Effector memory CD4-positive, alpha-beta T cell (primary cell): ENCODE measurements at regions not wholly inside any gene's neighbourhood (a gene's known extent, or its start where the extent isn't known, plus 50 kb on each side); places are given as distances from the start of the nearest gene placed in this dataset.
"Not testable (repeated sequence)": the region's sequence is repeated elsewhere in the genome, so short reads cannot be mapped to it uniquely, and the experiment has no call there.

Experiments
- DNase-seq, 3 donors: peaks; one replicate each; pipeline ENCODE4 v3.0.0-alpha.2; 2020
- H3K27ac ChIP-seq: 2 replicates; pipeline ENCODE4 v1.7.0; 2013; ENCODE audit warnings: mild to moderate bottlenecking, low read length, moderate library complexity; ENCODE audit not compliant: insufficient read depth, poor library complexity, severe bottlenecking
- H3K27me3 ChIP-seq: replicated peaks from 2 replicates; pipeline ENCODE4 v1.7.0; 2013; ENCODE audit warnings: mild to moderate bottlenecking, low read length; ENCODE audit not compliant: insufficient read depth, control insufficient read depth, poor library complexity, severe bottlenecking
- H3K36me3 ChIP-seq: 2 replicates; pipeline ENCODE4 v1.7.0; 2013; ENCODE audit warnings: mild to moderate bottlenecking, low read length, moderate library complexity; ENCODE audit not compliant: control insufficient read depth, insufficient read depth
- H3K4me1 ChIP-seq: 2 replicates; pipeline ENCODE4 v1.7.0; 2013; ENCODE audit warnings: low read length, mild to moderate bottlenecking; ENCODE audit not compliant: control insufficient read depth, insufficient read depth, poor library complexity, severe bottlenecking
- H3K4me3 ChIP-seq: 2 replicates; pipeline ENCODE4 v1.7.0; 2013; ENCODE audit warnings: low read length, low read depth, mild to moderate bottlenecking; ENCODE audit not compliant: insufficient read depth, poor library complexity, severe bottlenecking
- H3K9me3 ChIP-seq: 2 replicates; pipeline ENCODE4 v1.7.0; 2013; ENCODE audit warnings: mild to moderate bottlenecking, low read length, moderate library complexity; ENCODE audit not compliant: control insufficient read depth

- H3K27me3 ChIP-seq: no peaks in the 10 kb centered on the region
- H3K4me3 ChIP-seq: no peak overlapping the region
- no peaks in the 10 kb centered on the region for H3K4me1 ChIP-seq
- no peaks in the 10 kb centered on the region for H3K36me3 ChIP-seq
- DNase-seq: no peak
- H3K9me3 ChIP-seq: no peaks in the 10 kb centered on the region
- H3K27ac ChIP-seq: no peak overlapping the region
These were observed 119.6 kb upstream of the MTHFD1L start for GRCh38 chr6:150745896-150746295.

GRCh38 chr6:150747155-150747554 lies 118.3 kb upstream of the MTHFD1L start:
- H3K4me1 ChIP-seq: no peaks in the 10 kb centered on the region
- no peak overlapping the region for H3K4me3 ChIP-seq
- H3K27me3 ChIP-seq: no peaks in the 10 kb centered on the region
- no peak overlapping the region for H3K27ac ChIP-seq
- H3K9me3 ChIP-seq: no peaks in the 10 kb centered on the region
- no peaks in the 10 kb centered on the region for H3K36me3 ChIP-seq
- no peak for DNase-seq

DNA sequence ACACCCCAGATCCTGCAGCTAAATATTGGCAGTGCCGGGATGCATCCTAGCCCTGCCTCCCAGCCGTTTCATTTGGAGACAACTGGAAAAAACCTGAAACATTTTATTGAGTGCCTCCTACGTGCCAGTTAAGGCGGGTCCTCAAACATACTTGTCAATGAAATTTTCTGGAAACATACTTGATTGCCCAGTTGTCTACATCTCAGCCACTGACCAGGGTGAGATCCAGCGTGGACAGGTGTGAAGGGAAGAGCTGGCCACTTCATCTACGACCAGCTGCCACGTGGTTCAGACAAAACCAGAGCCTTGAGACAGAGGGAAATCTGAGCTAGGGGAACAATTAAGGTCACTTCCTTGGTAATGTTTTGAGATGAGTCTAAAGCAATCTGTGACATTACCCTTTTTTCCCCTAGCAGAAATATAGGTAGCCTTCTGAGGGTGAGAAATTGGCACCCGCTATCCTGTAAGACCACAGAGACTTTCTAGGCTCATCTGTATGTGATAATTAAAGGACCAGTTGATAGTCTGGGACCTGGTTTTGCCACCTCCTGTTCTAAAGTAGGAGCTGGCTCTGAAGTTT lies 116.3 kb upstream of the MTHFD1L start:
- no peak overlapping the region for H3K27ac ChIP-seq
- H3K9me3 ChIP-seq: no peaks in the 10 kb centered on the region
- DNase-seq: no peak
- H3K27me3 ChIP-seq: no peaks in the 10 kb centered on the region
- no peaks in the 10 kb centered on the region for H3K36me3 ChIP-seq
- no peak overlapping the region for H3K4me3 ChIP-seq
- H3K4me1 ChIP-seq: no peaks in the 10 kb centered on the region

DNA sequence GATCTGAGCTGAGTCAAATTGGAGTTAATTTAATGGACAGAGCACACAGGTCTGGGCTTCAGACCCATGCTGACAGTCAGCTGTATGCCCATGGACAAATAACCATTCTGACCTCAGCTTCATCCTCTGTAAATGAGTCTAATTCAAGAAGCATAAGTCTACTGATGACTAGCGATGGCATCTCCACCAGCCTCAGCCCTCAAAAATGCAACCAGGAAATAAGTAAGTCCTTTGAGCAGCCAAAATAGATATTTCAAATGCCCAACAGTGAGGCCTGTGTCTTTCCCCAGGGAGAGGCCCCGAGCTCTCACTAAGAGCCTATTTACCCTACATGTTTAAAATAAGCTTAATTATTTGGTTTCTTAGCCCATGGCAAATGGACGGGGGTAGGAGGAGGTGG lies 114.2 kb upstream of the MTHFD1L start:
- no peak overlapping the region for H3K4me3 ChIP-seq
- H3K27me3 ChIP-seq: no peaks in the 10 kb centered on the region
- no peaks in the 10 kb centered on the region for H3K36me3 ChIP-seq
- H3K27ac ChIP-seq: no peak overlapping the region
- DNase-seq: no peak
- no peaks in the 10 kb centered on the region for H3K4me1 ChIP-seq
- H3K9me3 ChIP-seq: no peaks in the 10 kb centered on the region

GRCh38 chr6:150752409-150752808 lies 113.1 kb upstream of the MTHFD1L start:
- no peaks in the 10 kb centered on the region for H3K27me3 ChIP-seq
- no peaks in the 10 kb centered on the region for H3K4me1 ChIP-seq
- no peak overlapping the region for H3K27ac ChIP-seq
- H3K9me3 ChIP-seq: no peaks in the 10 kb centered on the region
- H3K36me3 ChIP-seq: no peaks in the 10 kb centered on the region
- no peak for DNase-seq
- H3K4me3 ChIP-seq: no peak overlapping the region

DNA sequence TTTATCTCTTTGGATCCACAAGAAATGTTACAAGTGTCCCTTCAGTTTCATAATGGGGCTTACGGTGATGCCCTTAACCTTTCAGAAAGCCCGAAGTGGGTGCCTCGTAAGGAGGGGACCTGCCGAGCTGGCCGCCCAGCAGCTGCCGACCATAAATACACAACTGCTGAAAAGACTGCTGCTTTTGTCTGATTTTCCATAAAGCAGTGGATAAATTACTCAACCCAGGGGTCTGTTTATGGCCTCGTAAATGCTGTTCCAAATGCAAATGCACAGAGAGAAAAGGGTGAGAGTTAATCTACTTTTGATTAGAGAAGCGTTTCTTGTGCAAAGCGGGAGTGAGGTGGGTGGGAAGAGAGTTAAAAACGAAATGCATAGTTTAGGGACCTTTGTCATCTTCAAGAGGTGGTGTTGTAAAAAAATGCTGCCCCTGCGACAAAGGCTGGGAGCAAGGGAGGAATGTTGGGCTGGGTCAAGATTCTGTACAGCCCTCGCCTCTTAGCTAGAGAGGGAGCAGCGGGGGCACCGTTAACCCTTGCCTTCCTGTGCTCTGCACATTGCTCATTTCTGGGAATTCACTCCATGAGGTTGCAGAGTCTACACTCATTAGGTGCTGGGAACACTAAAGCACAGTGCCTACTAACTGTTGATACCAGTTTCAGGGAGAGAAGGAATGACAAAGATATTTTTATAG lies 112.0 kb upstream of the MTHFD1L start:
- DNase-seq: no peak
- no peak overlapping the region for H3K27ac ChIP-seq
- no peaks in the 10 kb centered on the region for H3K27me3 ChIP-seq
- H3K4me3 ChIP-seq: no peak overlapping the region
- no peaks in the 10 kb centered on the region for H3K4me1 ChIP-seq
- H3K36me3 ChIP-seq: no peaks in the 10 kb centered on the region
- no peaks in the 10 kb centered on the region for H3K9me3 ChIP-seq

GRCh38 chr6:150755042-150755441 lies 110.5 kb upstream of the MTHFD1L start:
- Histone ChIP-seq H3K9me3 (no peaks in the 10 kb centered on the region), H3K36me3 (no peaks in the 10 kb centered on the region), H3K27me3 (no peaks in the 10 kb centered on the region), H3K27ac (no peak overlapping the region), H3K4me1 (no peaks in the 10 kb centered on the region), H3K4me3 (no peak overlapping the region)
- DNase-seq: no peak

GRCh38 chr6:150755524-150755923 lies 110.0 kb upstream of the MTHFD1L start:
- Histone ChIP-seq H3K27me3 (no peaks in the 10 kb centered on the region), H3K27ac (no peak overlapping the region), H3K9me3 (no peaks in the 10 kb centered on the region), H3K4me1 (no peaks in the 10 kb centered on the region), H3K36me3 (no peaks in the 10 kb centered on the region), H3K4me3 (no peak overlapping the region)
- no peak for DNase-seq

DNA sequence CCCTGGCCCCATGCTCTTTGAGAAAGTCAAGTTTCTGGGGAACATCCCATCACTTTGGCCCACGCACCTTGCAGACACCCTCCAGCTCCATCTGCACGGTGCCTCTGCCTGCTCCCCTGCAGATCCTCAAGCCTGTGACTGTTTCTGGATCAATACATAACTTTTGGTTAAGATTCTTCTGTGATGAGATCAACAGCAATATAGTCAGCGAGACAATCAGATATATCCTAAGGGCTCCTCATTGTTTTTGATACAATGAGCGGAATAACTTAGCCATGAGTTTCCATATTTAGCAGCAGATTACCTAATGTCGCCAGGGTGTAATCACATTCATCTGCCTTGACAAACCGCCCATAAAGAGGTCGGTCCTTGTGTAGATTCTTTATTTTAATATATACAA lies 109.3 kb upstream of the MTHFD1L start:
- Histone ChIP-seq H3K9me3 (no peaks in the 10 kb centered on the region), H3K4me3 (no peak overlapping the region), H3K36me3 (no peaks in the 10 kb centered on the region), H3K27ac (no peak overlapping the region), H3K4me1 (no peaks in the 10 kb centered on the region), H3K27me3 (no peaks in the 10 kb centered on the region)
- DNase-seq: no peak

DNA sequence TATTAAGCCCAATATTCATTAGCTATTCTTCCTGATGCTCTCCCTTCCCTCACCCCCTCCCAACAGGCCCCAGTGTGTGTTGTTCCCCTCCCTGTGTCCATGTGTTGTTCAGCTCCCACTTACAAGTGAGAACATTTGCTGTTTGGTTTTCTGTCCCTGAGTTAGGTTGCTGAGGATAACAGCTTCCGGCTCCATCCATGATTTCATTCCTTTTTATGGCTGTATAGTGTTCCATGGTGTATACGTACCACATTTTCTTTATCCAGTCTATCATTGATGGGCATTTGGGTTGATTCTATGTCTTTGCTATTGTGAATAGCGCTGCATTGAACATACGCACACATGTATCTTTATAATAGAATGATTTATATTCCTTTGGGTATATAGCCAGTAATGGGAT lies 107.7 kb upstream of the MTHFD1L start:
- H3K4me3 ChIP-seq, H3K27ac ChIP-seq, H3K36me3 ChIP-seq, H3K4me1 ChIP-seq, H3K27me3 ChIP-seq, DNase-seq, H3K9me3 ChIP-seq: not testable (repeated sequence)
